Stimulated activated CD8-positive, alpha-beta memory T cell treated with anti-CD3 and anti-CD28 coated beads, Interleukin-2, amount 100 ng/mL, for 1 hour (primary cell): ENCODE measurements at regions not wholly inside any gene's neighbourhood (a gene's known extent, or its start where the extent isn't known, plus 50 kb on each side); places are given as distances from the start of the nearest gene placed in this dataset.
"Not testable (repeated sequence)": the region's sequence is repeated elsewhere in the genome, so short reads cannot be mapped to it uniquely, and the experiment has no call there.

Experiments
- DNase-seq, 2 donors: peaks; one replicate each; pipeline ENCODE4 v3.0.0-alpha.2; 2020; ENCODE audit warnings: low read depth in 2 of 2

GRCh38 chr7:136325027-136325426, 347.9 kb upstream of the MTPN start:
- DNase-seq: no peak

GRCh38 chr7:136324073-136324704, 347.0 kb upstream of the MTPN start:
- DNase-seq: no peak

GRCh38 chr7:136312592-136312991, 335.4 kb upstream of the MTPN start:
- no peak for DNase-seq

GRCh38 chr7:136309407-136309806, 332.2 kb upstream of the MTPN start:
- DNase-seq: no peak

GRCh38 chr7:136308230-136308629, 331.1 kb upstream of the MTPN start:
- DNase-seq: no peak

GRCh38 chr7:136303162-136303561, 326.0 kb upstream of the MTPN start:
- no peak for DNase-seq

- no peak for DNase-seq
Observed at GRCh38 chr7:136302049-136302448, 324.9 kb upstream of the MTPN start.

- no peak for DNase-seq
Observed at GRCh38 chr7:136294977-136295376, 317.8 kb upstream of the MTPN start.

GRCh38 chr7:136293841-136294391, 316.8 kb upstream of the MTPN start:
- no peak for DNase-seq

- DNase-seq: no peak
Observed at GRCh38 chr7:136293272-136293671, 316.1 kb upstream of the MTPN start.

- no peak for DNase-seq
Observed at GRCh38 chr7:136292365-136292764, 315.2 kb upstream of the MTPN start.

- no peak for DNase-seq
Observed at GRCh38 chr7:136290351-136290750, 313.2 kb upstream of the MTPN start.

GRCh38 chr7:136278057-136278456, 300.9 kb upstream of the MTPN start:
- DNase-seq: no peak

GRCh38 chr7:136275794-136276193, 298.6 kb upstream of the MTPN start:
- no peak for DNase-seq

GRCh38 chr7:136274636-136275345, 297.6 kb upstream of the MTPN start:
- no peak for DNase-seq

- DNase-seq: no peak
Observed at GRCh38 chr7:136272934-136273333, 295.8 kb upstream of the MTPN start.

GRCh38 chr7:136267822-136268221, 290.7 kb upstream of the MTPN start:
- DNase-seq: no peak

- no peak for DNase-seq
Observed at GRCh38 chr7:136266457-136266856, 289.3 kb upstream of the MTPN start.

- not testable (repeated sequence) for DNase-seq
Observed at GRCh38 chr7:136264304-136264703, 287.1 kb upstream of the MTPN start.

GRCh38 chr7:136263112-136263860, 286.1 kb upstream of the MTPN start:
- not testable (repeated sequence) for DNase-seq

GRCh38 chr7:136260591-136260990, 283.4 kb upstream of the MTPN start:
- DNase-seq: not testable (repeated sequence)

- no peak for DNase-seq
Observed at GRCh38 chr7:136259074-136259473, 281.9 kb upstream of the MTPN start.

- no peak for DNase-seq
Observed at GRCh38 chr7:136256491-136256890, 279.3 kb upstream of the MTPN start.
